ENCODE measurements at regions not wholly inside any gene's neighbourhood (a gene's known extent, or its start where the extent isn't known, plus 50 kb on each side); places are given as distances from the start of the nearest gene placed in this dataset.

DNA sequence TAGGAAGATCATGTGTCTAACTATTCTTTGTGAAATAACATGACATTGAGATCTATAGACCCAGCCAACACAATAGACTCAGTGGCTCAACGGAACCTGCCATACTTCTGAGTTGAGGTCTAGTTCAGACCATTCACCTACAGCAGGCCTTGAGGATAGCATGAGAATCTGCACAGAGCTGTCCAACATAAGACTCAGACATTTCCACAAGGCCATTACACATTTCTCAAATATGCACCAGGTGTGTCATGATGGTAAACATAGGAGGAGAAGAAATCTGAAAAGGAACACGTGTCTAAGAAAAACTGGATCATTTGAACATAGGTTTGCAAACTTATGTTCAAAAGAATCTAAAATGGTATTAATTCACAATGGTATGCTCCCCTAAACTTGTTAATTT is 421.4 kb downstream of the SLITRK6 start:
- TF ChIP-seq POLR2AphosphoS5 (IDR thresholded peaks at IDR 0.05; ENCODE audit: low read depth, low read length): no peak
- TF ChIP-seq POU2F2 (IDR thresholded peaks at IDR 0.05; ENCODE audit: low read depth, low read length): no peak
- TF ChIP-seq POLR2A (IDR thresholded peaks at IDR 0.05; ENCODE audit: low read depth, low read length): no peak
- TF ChIP-seq SPI1 (IDR thresholded peaks at IDR 0.05; ENCODE audit: low read depth, low read length): no peak
- no peak for TF ChIP-seq TAF1 (IDR thresholded peaks at IDR 0.05; ENCODE audit: low read depth, low read length)
- TF ChIP-seq PAX5 (IDR thresholded peaks at IDR 0.05; ENCODE audit: insufficient read depth, low read length, severe bottlenecking): no peak
- FAIRE-seq (no peak), DNase-seq (ENCODE audit: insufficient read length, low spot score) (no peak)

GRCh38 chr13:85373322-85373721 is 425.9 kb downstream of the SLITRK6 start:
- no peak for TF ChIP-seq POLR2A (IDR thresholded peaks at IDR 0.05; ENCODE audit: low read depth, low read length)
- TF ChIP-seq PAX5 (IDR thresholded peaks at IDR 0.05; ENCODE audit: insufficient read depth, low read length, severe bottlenecking): no peak
- TF ChIP-seq SPI1 (IDR thresholded peaks at IDR 0.05; ENCODE audit: low read depth, low read length): no peak
- FAIRE-seq: no peak
- DNase-seq (ENCODE audit: insufficient read length, low spot score): no peak

DNA sequence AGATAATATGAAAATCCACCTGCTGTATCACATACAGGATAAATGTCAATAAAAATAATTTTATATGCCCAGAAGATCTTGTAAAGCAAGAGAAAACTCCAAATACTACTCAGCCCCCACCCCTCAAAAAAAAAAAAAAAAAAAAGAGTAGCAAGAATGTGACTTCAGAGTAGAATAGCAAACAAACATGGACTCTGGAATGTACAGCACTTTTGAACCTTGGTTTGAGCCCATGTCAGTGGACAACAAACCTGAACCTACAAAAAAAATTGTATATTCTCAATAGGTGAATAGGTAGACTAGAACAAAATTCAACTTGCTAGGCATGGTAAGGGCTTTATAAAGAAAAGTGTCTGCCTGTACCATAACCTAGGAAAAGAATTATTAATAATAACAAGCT is 428.0 kb downstream of the SLITRK6 start:
- DNase-seq (ENCODE audit: insufficient read length, low spot score): no peak
- no peak for FAIRE-seq
- TF ChIP-seq PAX5 (IDR thresholded peaks at IDR 0.05; ENCODE audit: insufficient read depth, low read length, severe bottlenecking) (no peak), POLR2A (IDR thresholded peaks at IDR 0.05; ENCODE audit: low read depth, low read length) (no peak), POLR2AphosphoS5 (IDR thresholded peaks at IDR 0.05; ENCODE audit: low read depth, low read length) (no peak), POU2F2 (IDR thresholded peaks at IDR 0.05; ENCODE audit: low read depth, low read length) (no peak), TAF1 (IDR thresholded peaks at IDR 0.05; ENCODE audit: low read depth, low read length) (no peak)

DNA sequence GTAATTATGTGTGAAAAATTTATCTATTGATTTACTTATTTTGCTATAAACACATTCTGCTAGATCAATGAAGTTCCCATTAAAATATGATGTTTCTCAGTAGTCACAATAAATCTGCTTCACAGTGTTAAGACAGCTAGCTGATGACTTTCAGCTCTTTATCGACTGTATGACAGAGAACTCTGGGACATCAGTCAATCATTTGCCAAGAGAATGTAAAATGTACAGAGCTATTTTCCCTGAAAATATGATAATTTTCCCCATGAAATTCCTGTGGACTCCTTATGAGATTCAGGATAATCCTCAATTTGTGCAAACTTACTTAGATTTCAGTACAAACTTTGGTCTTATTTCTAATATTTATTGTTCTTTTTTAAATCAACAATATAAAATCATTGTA is 430.5 kb downstream of the SLITRK6 start:
- DNase-seq (ENCODE audit: insufficient read length, low spot score): no peak
- FAIRE-seq: no peak
- TF ChIP-seq TAF1 (IDR thresholded peaks at IDR 0.05; ENCODE audit: low read depth, low read length) (no peak), PAX5 (IDR thresholded peaks at IDR 0.05; ENCODE audit: insufficient read depth, low read length, severe bottlenecking) (no peak), SPI1 (IDR thresholded peaks at IDR 0.05; ENCODE audit: low read depth, low read length) (no peak), POLR2A (IDR thresholded peaks at IDR 0.05; ENCODE audit: low read depth, low read length) (no peak), POU2F2 (IDR thresholded peaks at IDR 0.05; ENCODE audit: low read depth, low read length) (no peak), POLR2AphosphoS5 (IDR thresholded peaks at IDR 0.05; ENCODE audit: low read depth, low read length) (no peak)

GRCh38 chr13:85367887-85368286 is 431.3 kb downstream of the SLITRK6 start:
- FAIRE-seq (no peak), DNase-seq (ENCODE audit: insufficient read length, low spot score) (no peak)
- TF ChIP-seq POLR2A (IDR thresholded peaks at IDR 0.05; ENCODE audit: low read depth, low read length) (no peak), TAF1 (IDR thresholded peaks at IDR 0.05; ENCODE audit: low read depth, low read length) (no peak), POU2F2 (IDR thresholded peaks at IDR 0.05; ENCODE audit: low read depth, low read length) (no peak), POLR2AphosphoS5 (IDR thresholded peaks at IDR 0.05; ENCODE audit: low read depth, low read length) (no peak), SPI1 (IDR thresholded peaks at IDR 0.05; ENCODE audit: low read depth, low read length) (no peak), PAX5 (IDR thresholded peaks at IDR 0.05; ENCODE audit: insufficient read depth, low read length, severe bottlenecking) (no peak)

GRCh38 chr13:85366759-85367417 is 432.3 kb downstream of the SLITRK6 start:
- no peak for TF ChIP-seq POU2F2 (IDR thresholded peaks at IDR 0.05; ENCODE audit: low read depth, low read length)
- TF ChIP-seq POLR2AphosphoS5 (IDR thresholded peaks at IDR 0.05; ENCODE audit: low read depth, low read length): no peak
- no peak for TF ChIP-seq TAF1 (IDR thresholded peaks at IDR 0.05; ENCODE audit: low read depth, low read length)
- TF ChIP-seq SPI1 (IDR thresholded peaks at IDR 0.05; ENCODE audit: low read depth, low read length): no peak
- no peak for TF ChIP-seq POLR2A (IDR thresholded peaks at IDR 0.05; ENCODE audit: low read depth, low read length)
- no peak for TF ChIP-seq PAX5 (IDR thresholded peaks at IDR 0.05; ENCODE audit: insufficient read depth, low read length, severe bottlenecking)
- no peak for DNase-seq (ENCODE audit: insufficient read length, low spot score)
- FAIRE-seq: no peak

GRCh38 chr13:85363504-85363903 is 435.7 kb downstream of the SLITRK6 start:
- no peak for FAIRE-seq
- TF ChIP-seq PAX5 (IDR thresholded peaks at IDR 0.05; ENCODE audit: insufficient read depth, low read length, severe bottlenecking) (no peak), POLR2AphosphoS5 (IDR thresholded peaks at IDR 0.05; ENCODE audit: low read depth, low read length) (no peak), TAF1 (IDR thresholded peaks at IDR 0.05; ENCODE audit: low read depth, low read length) (no peak), SPI1 (IDR thresholded peaks at IDR 0.05; ENCODE audit: low read depth, low read length) (no peak), POU2F2 (IDR thresholded peaks at IDR 0.05; ENCODE audit: low read depth, low read length) (no peak), POLR2A (IDR thresholded peaks at IDR 0.05; ENCODE audit: low read depth, low read length) (no peak)

GRCh38 chr13:85362980-85363379 is 436.2 kb downstream of the SLITRK6 start:
- TF ChIP-seq PAX5 (IDR thresholded peaks at IDR 0.05; ENCODE audit: insufficient read depth, low read length, severe bottlenecking) (no peak), POLR2AphosphoS5 (IDR thresholded peaks at IDR 0.05; ENCODE audit: low read depth, low read length) (no peak), POU2F2 (IDR thresholded peaks at IDR 0.05; ENCODE audit: low read depth, low read length) (no peak), TAF1 (IDR thresholded peaks at IDR 0.05; ENCODE audit: low read depth, low read length) (no peak), SPI1 (IDR thresholded peaks at IDR 0.05; ENCODE audit: low read depth, low read length) (no peak), POLR2A (IDR thresholded peaks at IDR 0.05; ENCODE audit: low read depth, low read length) (no peak)
- no peak for DNase-seq (ENCODE audit: insufficient read length, low spot score)
- no peak for FAIRE-seq

More at GRCh38 chr13:85363504-85363903, 435.7 kb downstream of the SLITRK6 start:
- DNase-seq (ENCODE audit: insufficient read length, low spot score): no peak

DNA sequence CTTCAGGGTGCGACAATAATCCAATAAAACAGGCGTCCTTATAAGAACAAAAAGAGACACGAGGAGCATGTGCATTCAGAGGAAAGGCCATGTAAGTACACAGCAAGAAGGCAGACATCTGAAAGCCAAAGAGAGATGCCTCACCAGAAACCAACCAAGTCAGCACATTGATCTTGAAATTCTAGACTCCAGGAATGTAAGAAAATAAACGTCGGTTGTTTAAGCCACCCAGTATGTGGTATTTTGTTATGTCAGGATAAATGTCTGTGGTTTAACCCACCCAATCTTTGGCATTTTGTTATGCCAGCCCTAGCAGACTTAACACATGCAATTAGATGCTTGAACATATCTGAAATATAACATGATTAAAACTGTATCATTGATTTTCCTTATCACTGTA is 452.0 kb downstream of the SLITRK6 start:
- no peak for DNase-seq (ENCODE audit: insufficient read length, low spot score)
- no peak for TF ChIP-seq TAF1 (IDR thresholded peaks at IDR 0.05; ENCODE audit: low read depth, low read length)
- TF ChIP-seq POLR2AphosphoS5 (IDR thresholded peaks at IDR 0.05; ENCODE audit: low read depth, low read length): no peak
- no peak for TF ChIP-seq POU2F2 (IDR thresholded peaks at IDR 0.05; ENCODE audit: low read depth, low read length)
- no peak for TF ChIP-seq PAX5 (IDR thresholded peaks at IDR 0.05; ENCODE audit: insufficient read depth, low read length, severe bottlenecking)
- TF ChIP-seq POLR2A (IDR thresholded peaks at IDR 0.05; ENCODE audit: low read depth, low read length): no peak
- TF ChIP-seq SPI1 (IDR thresholded peaks at IDR 0.05; ENCODE audit: low read depth, low read length): no peak

DNA sequence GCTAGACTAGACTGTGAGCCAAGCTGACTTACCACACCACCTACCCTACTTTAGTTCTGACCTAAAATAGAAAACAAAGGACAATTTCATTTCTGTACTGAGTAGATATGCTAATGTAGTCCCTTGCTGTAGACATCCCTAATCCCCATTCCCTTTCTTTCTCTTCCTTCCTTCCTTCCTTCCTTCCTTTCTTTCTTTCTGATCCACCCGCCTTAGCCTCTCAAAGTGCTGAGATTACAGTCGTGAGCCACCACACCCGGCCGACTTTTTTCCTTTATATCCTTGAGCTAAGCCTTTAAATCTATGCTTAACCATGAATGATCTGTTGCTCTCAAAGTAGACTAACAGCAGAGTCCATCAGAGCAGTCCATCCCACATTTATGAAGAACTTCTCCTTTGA is 465.0 kb downstream of the SLITRK6 start:
- no peak for FAIRE-seq
- no peak for DNase-seq (ENCODE audit: insufficient read length, low spot score)
- TF ChIP-seq POU2F2 (IDR thresholded peaks at IDR 0.05; ENCODE audit: low read depth, low read length) (no peak), SPI1 (IDR thresholded peaks at IDR 0.05; ENCODE audit: low read depth, low read length) (no peak), PAX5 (IDR thresholded peaks at IDR 0.05; ENCODE audit: insufficient read depth, low read length, severe bottlenecking) (no peak), POLR2A (IDR thresholded peaks at IDR 0.05; ENCODE audit: low read depth, low read length) (no peak), TAF1 (IDR thresholded peaks at IDR 0.05; ENCODE audit: low read depth, low read length) (no peak), POLR2AphosphoS5 (IDR thresholded peaks at IDR 0.05; ENCODE audit: low read depth, low read length) (no peak)

More for the DNA sequence above, 452.0 kb downstream of the SLITRK6 start:
- FAIRE-seq: no peak

Data from GM12891 (cell line).